ENCODE measurements at regions not wholly inside any gene's neighbourhood (a gene's known extent, or its start where the extent isn't known, plus 50 kb on each side); places are given as distances from the start of the nearest gene placed in this dataset.

DNA sequence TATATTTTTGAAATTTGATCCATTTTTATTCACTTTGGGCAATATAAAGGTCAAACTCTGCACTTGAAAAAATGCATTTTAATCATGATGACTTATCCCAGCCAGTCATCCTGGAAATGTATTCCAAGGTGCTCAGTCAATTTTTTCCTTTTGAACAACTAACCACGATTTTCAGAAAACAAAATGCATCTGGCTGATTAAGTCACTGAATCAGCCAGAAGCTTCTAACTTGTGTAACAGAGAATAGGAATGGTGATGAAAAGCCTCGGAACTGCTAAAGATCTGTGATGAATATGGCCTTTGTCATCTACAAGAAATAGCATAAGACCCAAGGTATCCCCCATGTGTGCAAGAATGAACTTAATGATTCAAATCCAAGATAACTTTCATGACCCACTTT, 572.7 kb downstream of the EPHA4 start:
- ATAC-seq (ENCODE audit: low read depth) (no peak), DNase-seq (no peak)
- H3K4me3 Mint-ChIP-seq, result no peak overlapping the region
- no peak overlapping the region for H3K27ac Mint-ChIP-seq
- POLR2A ChIA-PET, result no interaction called here
- no peaks in the 10 kb centered on the region for H3K4me1 Mint-ChIP-seq
- CTCF ChIA-PET, result no interaction called here
- H3K36me3 Mint-ChIP-seq (ENCODE audit: low read depth), result no peaks in the 10 kb centered on the region
- no peaks in the 10 kb centered on the region for H3K9me3 Mint-ChIP-seq
- TF ChIP-seq, protein P1, sequence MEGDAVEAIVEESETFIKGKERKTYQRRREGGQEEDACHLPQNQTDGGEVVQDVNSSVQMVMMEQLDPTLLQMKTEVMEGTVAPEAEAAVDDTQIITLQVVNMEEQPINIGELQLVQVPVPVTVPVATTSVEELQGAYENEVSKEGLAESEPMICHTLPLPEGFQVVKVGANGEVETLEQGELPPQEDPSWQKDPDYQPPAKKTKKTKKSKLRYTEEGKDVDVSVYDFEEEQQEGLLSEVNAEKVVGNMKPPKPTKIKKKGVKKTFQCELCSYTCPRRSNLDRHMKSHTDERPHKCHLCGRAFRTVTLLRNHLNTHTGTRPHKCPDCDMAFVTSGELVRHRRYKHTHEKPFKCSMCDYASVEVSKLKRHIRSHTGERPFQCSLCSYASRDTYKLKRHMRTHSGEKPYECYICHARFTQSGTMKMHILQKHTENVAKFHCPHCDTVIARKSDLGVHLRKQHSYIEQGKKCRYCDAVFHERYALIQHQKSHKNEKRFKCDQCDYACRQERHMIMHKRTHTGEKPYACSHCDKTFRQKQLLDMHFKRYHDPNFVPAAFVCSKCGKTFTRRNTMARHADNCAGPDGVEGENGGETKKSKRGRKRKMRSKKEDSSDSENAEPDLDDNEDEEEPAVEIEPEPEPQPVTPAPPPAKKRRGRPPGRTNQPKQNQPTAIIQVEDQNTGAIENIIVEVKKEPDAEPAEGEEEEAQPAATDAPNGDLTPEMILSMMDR (IDR thresholded peaks at IDR 0.05), result no peak
- peaks cover 5% of the 10 kb centered on the region for H3K27me3 Mint-ChIP-seq
- intact Hi-C loops (cut with micrococcal nuclease), result no loop called here

DNA sequence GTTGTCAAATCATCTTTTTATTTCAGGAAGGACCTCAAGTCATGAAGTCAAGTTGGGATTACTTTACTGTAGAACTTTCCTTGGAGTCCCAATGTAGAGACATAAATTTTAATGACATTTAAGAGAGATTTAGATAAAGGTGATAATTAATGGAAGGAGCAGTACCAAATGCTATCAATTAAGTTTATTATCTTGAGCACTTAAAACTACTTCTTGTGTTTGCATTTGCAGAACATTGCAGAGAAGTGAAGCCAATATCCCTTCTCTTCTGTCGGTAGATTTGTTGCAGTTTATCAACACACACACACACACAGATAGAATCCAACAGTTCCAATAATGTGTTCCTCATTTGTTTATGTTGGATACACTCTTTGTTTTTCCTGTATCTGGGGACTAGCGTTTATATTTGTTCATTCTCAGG, 570.7 kb downstream of the EPHA4 start:
- no peak for DNase-seq
- Mint-ChIP-seq H3K27ac (no peak overlapping the region), H3K36me3 (ENCODE audit: low read depth) (no peaks in the 10 kb centered on the region), H3K4me3 (no peak overlapping the region), H3K27me3 (no peaks in the 10 kb centered on the region), H3K4me1 (no peaks in the 10 kb centered on the region), H3K9me3 (no peaks in the 10 kb centered on the region)
- ChIA-PET POLR2A (no interaction called here), CTCF (no interaction called here)
- intact Hi-C loops (cut with micrococcal nuclease), result no loop called here
- TF ChIP-seq, protein P1 (IDR thresholded peaks at IDR 0.05), result no peak
- ATAC-seq (ENCODE audit: low read depth), result no peak

DNA sequence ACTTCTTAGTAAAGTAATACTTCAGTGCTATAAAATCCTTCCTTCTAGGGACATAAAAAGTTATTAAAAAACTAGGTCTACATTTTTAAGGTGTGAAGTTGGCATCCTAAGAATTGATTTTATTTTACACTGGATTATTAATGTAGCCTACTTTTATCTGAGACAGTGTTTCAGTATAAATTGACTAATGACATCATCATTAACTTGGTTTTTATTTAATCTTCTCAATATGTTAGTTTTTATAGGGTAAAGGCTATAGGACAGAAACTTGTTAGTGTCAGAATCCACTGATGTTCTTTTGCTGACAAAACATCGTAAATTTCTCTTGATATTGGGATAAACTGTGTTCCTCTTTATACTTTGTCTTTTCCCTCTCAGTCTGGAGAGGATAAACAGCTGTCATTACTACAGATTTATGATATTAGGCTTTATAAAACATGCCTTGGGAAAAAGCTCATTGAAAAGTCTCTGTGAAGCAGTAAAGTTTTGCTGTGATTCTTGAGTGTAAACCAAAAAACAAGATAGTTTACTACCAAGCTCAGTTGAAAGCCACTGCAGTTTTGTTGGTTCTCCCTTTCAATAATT, 569.9 kb downstream of the EPHA4 start:
- no peak overlapping the region for H3K4me3 Mint-ChIP-seq
- DNase-seq (no peak), ATAC-seq (ENCODE audit: low read depth) (no peak)
- intact Hi-C loops (cut with micrococcal nuclease), result no loop called here
- H3K4me1 Mint-ChIP-seq, result no peaks in the 10 kb centered on the region
- H3K9me3 Mint-ChIP-seq, result no peaks in the 10 kb centered on the region
- H3K27ac Mint-ChIP-seq, result no peak overlapping the region
- CTCF ChIA-PET, result no interaction called here
- no peaks in the 10 kb centered on the region for H3K27me3 Mint-ChIP-seq
- no peaks in the 10 kb centered on the region for H3K36me3 Mint-ChIP-seq (ENCODE audit: low read depth)
- TF ChIP-seq, protein P1 (IDR thresholded peaks at IDR 0.05), result no peak
- POLR2A ChIA-PET, result no interaction called here

DNA sequence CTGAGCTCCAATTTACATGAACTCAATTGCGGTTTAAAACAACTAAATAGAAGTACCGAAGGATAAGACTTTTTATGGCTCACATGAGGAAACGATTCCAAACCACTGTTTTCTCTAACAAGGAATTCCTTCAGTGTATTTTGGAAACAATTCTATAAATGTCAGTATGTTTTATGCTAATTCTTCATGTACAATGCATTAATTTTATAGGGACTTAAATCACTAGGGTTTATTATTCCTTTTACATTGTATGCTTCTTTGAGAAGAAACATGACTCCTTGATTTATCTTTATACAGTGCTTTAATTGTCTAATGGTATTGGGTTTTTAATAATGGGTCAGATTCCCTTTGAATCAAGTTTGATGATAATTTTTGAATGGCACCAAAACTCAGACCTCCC, 566.8 kb downstream of the EPHA4 start:
- intact Hi-C loops (cut with micrococcal nuclease), result no loop called here
- H3K27me3 Mint-ChIP-seq, result no peaks in the 10 kb centered on the region
- DNase-seq, result no peak
- H3K4me3 Mint-ChIP-seq, result no peak overlapping the region
- H3K36me3 Mint-ChIP-seq (ENCODE audit: low read depth), result no peaks in the 10 kb centered on the region
- TF ChIP-seq, protein P1 (IDR thresholded peaks at IDR 0.05), result no peak
- H3K9me3 Mint-ChIP-seq, result no peaks in the 10 kb centered on the region
- no peaks in the 10 kb centered on the region for H3K4me1 Mint-ChIP-seq
- ChIA-PET CTCF (no interaction called here), POLR2A (no interaction called here)
- no peak overlapping the region for H3K27ac Mint-ChIP-seq
- no peak for ATAC-seq (ENCODE audit: low read depth)

DNA sequence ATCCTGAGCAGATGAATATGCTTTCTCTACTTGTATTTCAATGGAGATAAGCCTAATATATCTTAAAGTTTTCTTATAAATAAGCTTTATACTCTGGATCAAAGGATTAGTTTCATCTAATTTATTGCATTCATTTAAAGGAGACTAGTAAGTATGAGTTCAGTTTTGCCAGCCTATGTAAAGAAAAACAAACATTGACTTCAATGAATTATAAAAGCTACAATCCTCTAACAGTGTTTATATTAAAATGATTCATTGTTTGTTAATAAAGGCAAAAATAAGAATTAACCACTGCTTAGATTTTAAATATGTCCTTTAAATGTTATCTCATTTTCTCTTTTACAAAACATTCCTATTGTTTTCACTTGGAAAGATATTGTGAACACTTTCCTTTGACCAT, 566.0 kb downstream of the EPHA4 start:
- Mint-ChIP-seq H3K27ac (no peak overlapping the region), H3K9me3 (no peaks in the 10 kb centered on the region), H3K36me3 (ENCODE audit: low read depth) (no peaks in the 10 kb centered on the region), H3K27me3 (no peaks in the 10 kb centered on the region), H3K4me3 (no peak overlapping the region), H3K4me1 (no peaks in the 10 kb centered on the region)
- TF ChIP-seq, protein P1 (IDR thresholded peaks at IDR 0.05), result no peak
- intact Hi-C loops (cut with micrococcal nuclease), result no loop called here
- POLR2A ChIA-PET, result no interaction called here
- no peak for DNase-seq
- ATAC-seq (ENCODE audit: low read depth), result no peak
- CTCF ChIA-PET, result no interaction called here
